K562 (cell line): ENCODE measurements at regions not wholly inside any gene's neighbourhood (a gene's known extent, or its start where the extent isn't known, plus 50 kb on each side); places are given as distances from the start of the nearest gene placed in this dataset.
"Not testable (repeated sequence)": the region's sequence is repeated elsewhere in the genome, so short reads cannot be mapped to it uniquely, and the experiment has no call there.

Source experiments
- ATAC-seq: fragments of 200-7000 bp; cut with Tn5 transposase; 3 replicates; pipeline ENCODE4 v1.9.1; 2020; ENCODE audit warnings: moderate library complexity
- BruUV-seq: library from RNA; stranded (reverse); fragments of 400-500 nt; replicated peaks from 2 replicates; lab custom pipeline; 2021; lab: Mats Ljungman, UMichigan
- CTCF ChIA-PET: fragments of 300-600 bp; formaldehyde crosslinking; extraction: SDS; loops from one replicate; lab custom pipeline; 2021; ENCODE audit warnings: low intra/inter-chr PET ratio; lab: Yijun Ruan, JAX
- POLR2A ChIA-PET: fragments of 300-600, 350-650 bp; sonication (Branson Sonifier 250); formaldehyde crosslinking; extraction: SDS; loops from one replicate; lab custom pipeline; 2021; ENCODE audit warnings: antibody characterized with exemption, inconsistent platforms; lab: Yijun Ruan, JAX
- DNase-seq, 4 experiments: peaks; one replicate each; pipeline versions ENCODE4 v3.0.0 to v3.0.0-alpha.2; 2011 to 2018; ENCODE audit warnings: low spot score in 3 of 4, mixed read lengths in 3 of 4; ENCODE audit errors: extremely low read depth in 1 of 4
- FAIRE-seq: peaks from 2 replicates; lab custom pipeline; 2011; peaks lifted over from hg19 to GRCh38; lab: Jason Lieb, UNC
- H2AFZ ChIP-seq: 2 replicates; pipeline ENCODE4 v1.6.0; 2011; ENCODE audit warnings: low read depth, low read length, control low read depth, inconsistent platforms
- H3K27ac ChIP-seq: fragments of 200-600 bp; 3 replicates; pipeline ENCODE4 v1.8.0; 2011; ENCODE audit warnings: low read depth, mild to moderate bottlenecking, control low read depth, inconsistent platforms, low read length, moderate library complexity, mixed read lengths; ENCODE audit errors: extremely low read depth
- H3K27me3 ChIP-seq, 2 experiments: fragments of 300-600 bp in 1 of 2; 2 replicates in 1 of 2; 3 replicates in 1 of 2; pipeline versions ENCODE4 v1.6.0 to v1.8.0; 2011; ENCODE audit warnings: inconsistent platforms in 2 of 2, low read length in 2 of 2, mild to moderate bottlenecking in 1 of 2, mixed read lengths in 1 of 2, moderate library complexity in 1 of 2; ENCODE audit not compliant: control insufficient read depth in 2 of 2, insufficient read depth in 2 of 2
- H3K36me3 ChIP-seq: fragments of 300-600 bp; 3 replicates; pipeline ENCODE4 v1.8.0; 2011; ENCODE audit warnings: mild to moderate bottlenecking, low read length, inconsistent platforms; ENCODE audit not compliant: control insufficient read depth, insufficient read depth
- H3K4me1 ChIP-seq, 2 experiments: fragments of 200-600 bp in 1 of 2; replicated peaks in 1 of 2; 2 replicates in 1 of 2; 3 replicates in 1 of 2; pipeline versions ENCODE4 v1.5.1 to v1.8.0; 2011; ENCODE audit warnings: inconsistent platforms in 2 of 2, low read length in 2 of 2, mild to moderate bottlenecking in 1 of 2, mixed read lengths in 1 of 2, moderate library complexity in 1 of 2; ENCODE audit not compliant: control insufficient read depth in 2 of 2, insufficient read depth in 2 of 2
- H3K4me2 ChIP-seq: 2 replicates; pipeline ENCODE4 v1.6.1; 2011; ENCODE audit warnings: low read length, control low read depth, inconsistent platforms, mixed read lengths; ENCODE audit not compliant: insufficient read depth
- H3K4me3 ChIP-seq: fragments of 200-600 bp; sonication (generic), shearing (Covaris generic); 2 replicates; pipeline ENCODE4 v1.5.1; 2016; ENCODE audit warnings: control low read depth, inconsistent platforms
- H3K79me2 ChIP-seq: fragments of 200-600 bp; 3 replicates; pipeline ENCODE4 v1.8.0; 2011; ENCODE audit warnings: low read length, inconsistent platforms; ENCODE audit not compliant: control insufficient read depth, insufficient read depth
- H3K9ac ChIP-seq, 2 experiments: 2 replicates each; pipeline versions ENCODE4 v1.6.0 to v1.6.1; 2011; ENCODE audit warnings: low read depth in 2 of 2, low read length in 2 of 2, control low read depth in 1 of 2, inconsistent platforms in 1 of 2, mild to moderate bottlenecking in 1 of 2, mixed read lengths in 1 of 2; ENCODE audit not compliant: insufficient read depth in 1 of 2
- H3K9me1 ChIP-seq: one replicate; pipeline ENCODE4 v1.6.0; 2011; ENCODE audit warnings: inconsistent platforms, mild to moderate bottlenecking, low read length, moderate library complexity; ENCODE audit not compliant: control insufficient read depth, insufficient read depth
- H3K9me3 ChIP-seq: replicated peaks from 2 replicates; pipeline ENCODE4 v1.5.1; 2011; ENCODE audit warnings: low read depth, low read length, inconsistent platforms; ENCODE audit not compliant: control insufficient read depth, insufficient read depth
- H4K20me1 ChIP-seq: replicated peaks from 2 replicates; pipeline ENCODE4 v1.6.1; 2011; ENCODE audit warnings: low read length, inconsistent platforms, mixed read lengths; ENCODE audit not compliant: control insufficient read depth, insufficient read depth
- FIP1L1 ChIP-seq: fragments of 200-400 bp; formaldehyde crosslinking; IDR thresholded peaks from 2 replicates; pipeline ENCODE4 v1.6.1; 2018; ENCODE audit warnings: mild to moderate bottlenecking, low read depth, low read length; ENCODE audit not compliant: poor library complexity, severe bottlenecking
- HMBOX1 ChIP-seq: sonication (generic); IDR thresholded peaks from 2 replicates; pipeline ENCODE4 v1.6.1; 2016
- SNAPC5 ChIP-seq: fragments of 250-450 bp; sonication (Bioruptor Pico); IDR thresholded peaks from 2 replicates; pipeline ENCODE4 v1.8.0; 2021; ENCODE audit warnings: moderate library complexity, mild to moderate bottlenecking, inconsistent platforms
- TFE3 ChIP-seq: fragments of 450-650 bp; formaldehyde crosslinking; IDR thresholded peaks from 2 replicates; pipeline ENCODE4 v1.4.0; 2020; ENCODE audit warnings: mild to moderate bottlenecking, mixed read lengths
- THAP12 ChIP-seq: fragments of 250-450 bp; sonication (Bioruptor Pico); IDR thresholded peaks from 2 replicates; pipeline ENCODE4 v1.9.0; 2021; ENCODE audit warnings: mild to moderate bottlenecking, inconsistent platforms
- ZNF239 ChIP-seq: fragments of 250-450 bp; sonication (Bioruptor Pico); IDR thresholded peaks from 2 replicates; pipeline ENCODE4 v1.4.0; 2020; ENCODE audit warnings: mild to moderate bottlenecking
- ZNF766 ChIP-seq: fragments of 200-800 bp; sonication (Bioruptor generic); conservative IDR thresholded peaks from 2 replicates; pipeline ENCODE4 v1.6.1; 2016; ENCODE audit warnings: missing genetic modification characterization, missing compliant biosample characterization
- WGBS: fragments of 100-300 bp; shearing (Covaris generic); methylation state at CpG from one replicate; pipeline ENCODE4 v1.1.6; 2016; ENCODE audit warnings: low coverage, mixed read lengths; ENCODE audit not compliant: insufficient coverage; ENCODE audit errors: missing lambda C conversion rate; 5-methylcytosine and 5-hydroxymethylcytosine counted together
- in situ Hi-C: fragments of 300-500 bp; cut with MboI; formaldehyde crosslinking; loops from 4 replicates; pipeline ENCODE4 v1.15.0; 2018; ENCODE audit warnings: inconsistent platforms, mixed read lengths
- intact Hi-C: fragments of 100-400 bp; cut with micrococcal nuclease; formaldehyde crosslinking; loops from 2 replicates; pipeline ENCODE4 v1.14.2; 2022

GRCh38 chr1:30659702-30660101 is 63.7 kb downstream of the MATN1 start (continued):
- peak; percentile 84 for TF ChIP-seq TFE3
- no peak for TF ChIP-seq ZNF239
- no peak for TF ChIP-seq THAP12 (CRISPR knock-in tag)
- no peak for TF ChIP-seq SNAPC5
- TF ChIP-seq FIP1L1: no peak
- TF ChIP-seq ZNF766 (CRISPR knock-in tag): no peak
- TF ChIP-seq HMBOX1: no peak

- H4K20me1 ChIP-seq, ATAC-seq, BruUV-seq, H3K27ac ChIP-seq, DNase-seq, H3K4me3 ChIP-seq, H3K9me3 ChIP-seq, H3K4me2 ChIP-seq, CTCF ChIA-PET, H2AFZ ChIP-seq, FAIRE-seq, H3K9me1 ChIP-seq, intact Hi-C loops, H3K36me3 ChIP-seq, H3K79me2 ChIP-seq: not testable (repeated sequence)
- WGBS: 0% methylated on average over 4 of the region's 4 CpGs
- Histone ChIP-seq H3K27me3 (peaks cover 16 to 60% of the 10 kb centered on the region in 2 experiments), H3K4me1 (peaks cover 0 to 10% of the 10 kb centered on the region in 2 experiments; a peak in 1 of 5 replicates), H3K9ac (peak overlapping the region in 1 of 2 experiments; percentile 40; a peak in 1 of 4 replicates)
- in situ Hi-C loops: loop anchor here (5.0 kb wide), 1 partner anchor 1106 kb away; no protein-coding TSS in a partner anchor
- POLR2A ChIA-PET: interaction anchor here (0.6 kb wide), 3 partner anchors 47 to 725 kb away, joined by 3 read pairs; no protein-coding TSS in a partner anchor
These were observed 65.0 kb downstream of the MATN1 start for GRCh38 chr1:30658375-30658774.
